ENCODE measurements at regions not wholly inside any gene's neighbourhood (a gene's known extent, or its start where the extent isn't known, plus 50 kb on each side); places are given as distances from the start of the nearest gene placed in this dataset.

- TF ChIP-seq EZH2 (IDR thresholded peaks at IDR 0.05; ENCODE audit: borderline replicate concordance) (no peak), CTCF (IDR thresholded peaks at IDR 0.05; ENCODE audit: poor library complexity) (no peak), EZH2phosphoT487 (IDR thresholded peaks at IDR 0.05; ENCODE audit: low read depth, severe bottlenecking, unreplicated experiment) (no peak)
- no peaks in the 10 kb centered on the region for H4K20me1 ChIP-seq (ENCODE audit: insufficient read depth, poor library complexity, severe bottlenecking)
- 91% methylated on average over 1 of the region's 1 CpG for WGBS (ENCODE audit: low lambda C conversion rate, missing lambda C conversion rate)
These were observed 107.3 kb upstream of the TNFSF11 start for GRCh38 chr13:42466609-42467008.

GRCh38 chr13:42474954-42475353 lies 99.0 kb upstream of the TNFSF11 start:
- H3K9me3 ChIP-seq (ENCODE audit: low read depth): no peaks in the 10 kb centered on the region
- peaks cover 5% of the 10 kb centered on the region for H3K4me1 ChIP-seq (ENCODE audit: insufficient read depth)
- TF ChIP-seq EZH2 (IDR thresholded peaks at IDR 0.05; ENCODE audit: borderline replicate concordance) (no peak), CTCF (IDR thresholded peaks at IDR 0.05; ENCODE audit: poor library complexity) (no peak), EZH2phosphoT487 (IDR thresholded peaks at IDR 0.05; ENCODE audit: low read depth, severe bottlenecking, unreplicated experiment) (no peak)
- no peaks in the 10 kb centered on the region for H4K20me1 ChIP-seq (ENCODE audit: insufficient read depth, poor library complexity, severe bottlenecking)
- no peaks in the 10 kb centered on the region for H3K27me3 ChIP-seq
- no peak overlapping the region for H3K27ac ChIP-seq
- no peaks in the 10 kb centered on the region for H3K79me2 ChIP-seq
- 94% methylated on average over 5 of the region's 5 CpGs for WGBS (ENCODE audit: low lambda C conversion rate, missing lambda C conversion rate)
- H3K4me2 ChIP-seq: no peak overlapping the region
- DNase-seq (ENCODE audit: low spot score): no peak
- no peak overlapping the region for H2AFZ ChIP-seq
- H3K36me3 ChIP-seq (replicated peaks; ENCODE audit: insufficient read depth, low read depth): no peaks in the 10 kb centered on the region
- no peak overlapping the region for H3K4me3 ChIP-seq
- H3K9me2 ChIP-seq (replicated peaks; ENCODE audit: insufficient read depth): no peaks in the 10 kb centered on the region

More at GRCh38 chr13:42466609-42467008, 107.3 kb upstream of the TNFSF11 start:
- Histone ChIP-seq H3K9me3 (ENCODE audit: low read depth) (no peaks in the 10 kb centered on the region), H3K79me2 (no peaks in the 10 kb centered on the region), H3K27ac (no peak overlapping the region), H2AFZ (no peak overlapping the region), H3K4me2 (no peak overlapping the region), H3K36me3 (replicated peaks; ENCODE audit: insufficient read depth, low read depth) (no peaks in the 10 kb centered on the region), H3K9me2 (replicated peaks; ENCODE audit: insufficient read depth) (no peaks in the 10 kb centered on the region), H3K27me3 (no peaks in the 10 kb centered on the region), H3K4me3 (no peak overlapping the region), H3K4me1 (ENCODE audit: insufficient read depth) (no peaks in the 10 kb centered on the region)
- DNase-seq (ENCODE audit: low spot score): no peak

- DNase-seq (ENCODE audit: low spot score): no peak
- no peak overlapping the region for H3K27ac ChIP-seq
- H2AFZ ChIP-seq: no peak overlapping the region
- no peaks in the 10 kb centered on the region for H3K79me2 ChIP-seq
- H3K36me3 ChIP-seq (replicated peaks; ENCODE audit: insufficient read depth, low read depth): no peaks in the 10 kb centered on the region
- no peak overlapping the region for H3K4me2 ChIP-seq
- H4K20me1 ChIP-seq (ENCODE audit: insufficient read depth, poor library complexity, severe bottlenecking): no peaks in the 10 kb centered on the region
- 87% methylated on average over 10 of the region's 10 CpGs for WGBS (ENCODE audit: low lambda C conversion rate, missing lambda C conversion rate)
- peaks cover 5% of the 10 kb centered on the region for H3K4me1 ChIP-seq (ENCODE audit: insufficient read depth)
- TF ChIP-seq CTCF (IDR thresholded peaks at IDR 0.05; ENCODE audit: poor library complexity): no peak
- TF ChIP-seq EZH2phosphoT487 (IDR thresholded peaks at IDR 0.05; ENCODE audit: low read depth, severe bottlenecking, unreplicated experiment): no peak
- no peak for TF ChIP-seq EZH2 (IDR thresholded peaks at IDR 0.05; ENCODE audit: borderline replicate concordance)
- no peaks in the 10 kb centered on the region for H3K9me3 ChIP-seq (ENCODE audit: low read depth)
- H3K4me3 ChIP-seq: no peak overlapping the region
- H3K27me3 ChIP-seq: no peaks in the 10 kb centered on the region
- H3K9me2 ChIP-seq (replicated peaks; ENCODE audit: insufficient read depth): no peaks in the 10 kb centered on the region
These were observed 96.3 kb upstream of the TNFSF11 start for GRCh38 chr13:42477596-42478190.

Measured in hepatocyte (in vitro differentiated cells).